ENCODE measurements at regions not wholly inside any gene's neighbourhood (a gene's known extent, or its start where the extent isn't known, plus 50 kb on each side); places are given as distances from the start of the nearest gene placed in this dataset.

- TF ChIP-seq SIN3A (IDR thresholded peaks at IDR 0.05; ENCODE audit: borderline replicate concordance, insufficient read depth, low read depth, low read length) (no peak), CTCF (IDR thresholded peaks at IDR 0.05) (no peak), POLR2AphosphoS5 (IDR thresholded peaks at IDR 0.05; ENCODE audit: low read depth, low read length) (no peak)
These were observed 158.1 kb upstream of the ANXA10 start for GRCh38 chr4:167934216-167934615.

All from Panc1 (cell line).